ENCODE measurements at regions not wholly inside any gene's neighbourhood (a gene's known extent, or its start where the extent isn't known, plus 50 kb on each side); places are given as distances from the start of the nearest gene placed in this dataset.

- no peak for DNase-seq
Measured at GRCh38 chr15:98570119-98570518, 78.2 kb upstream of the IGF1R start.

- DNase-seq = no peak
Measured at GRCh38 chr15:98580572-98580971, 67.8 kb upstream of the IGF1R start.

- DNase-seq = no peak
Measured at GRCh38 chr15:98581715-98582114, 66.6 kb upstream of the IGF1R start.

- DNase-seq = no peak
Measured at GRCh38 chr15:98582900-98583554, 65.3 kb upstream of the IGF1R start.

GRCh38 chr15:98583771-98584430 lies 64.4 kb upstream of the IGF1R start:
- no peak for DNase-seq

GRCh38 chr15:98586066-98586465 lies 62.3 kb upstream of the IGF1R start:
- DNase-seq = no peak

- no peak for DNase-seq
Measured at GRCh38 chr15:98592136-98592535, 56.2 kb upstream of the IGF1R start.

GRCh38 chr15:98596131-98596530 lies 52.2 kb upstream of the IGF1R start:
- DNase-seq = no peak

GRCh38 chr15:98596885-98597392 lies 51.4 kb upstream of the IGF1R start:
- no peak for DNase-seq

- DNase-seq = no peak
Measured at GRCh38 chr15:98597666-98598065, 50.7 kb upstream of the IGF1R start.
